Skeletal muscle tissue (tissue), 3 donors: ENCODE measurements at regions not wholly inside any gene's neighbourhood (a gene's known extent, or its start where the extent isn't known, plus 50 kb on each side); places are given as distances from the start of the nearest gene placed in this dataset.

Experiments
- H3K27ac ChIP-seq: one replicate; pipeline ENCODE4 v1.7.0; 2013; ENCODE audit warnings: mild to moderate bottlenecking, low read depth, low read length, inconsistent platforms
- H3K27me3 ChIP-seq, 3 donors: one replicate each; pipeline ENCODE4 v1.7.0; 2013; ENCODE audit warnings: low read length in 3 of 3; ENCODE audit not compliant: control insufficient read depth in 3 of 3, insufficient read depth in 3 of 3
- H3K36me3 ChIP-seq, 3 donors: one replicate each; pipeline ENCODE4 v1.7.0; 2013; ENCODE audit warnings: low read length in 3 of 3; ENCODE audit not compliant: control insufficient read depth in 3 of 3, insufficient read depth in 3 of 3
- H3K4me1 ChIP-seq, 3 donors: one replicate each; pipeline ENCODE4 v1.7.0; 2013; ENCODE audit warnings: low read length in 3 of 3, mild to moderate bottlenecking in 3 of 3; ENCODE audit not compliant: control insufficient read depth in 3 of 3, insufficient read depth in 3 of 3
- H3K4me3 ChIP-seq, 3 donors: one replicate each; pipeline ENCODE4 v1.7.0; 2013; ENCODE audit warnings: low read length in 3 of 3
- H3K9ac ChIP-seq, 3 donors: one replicate each; pipeline ENCODE4 v1.7.0; 2013; ENCODE audit warnings: low read length in 3 of 3, mild to moderate bottlenecking in 3 of 3, moderate library complexity in 2 of 3, low read depth in 1 of 3
- H3K9me3 ChIP-seq, 3 donors: one replicate each; pipeline ENCODE4 v1.7.0; 2013; ENCODE audit warnings: low read length in 3 of 3; ENCODE audit not compliant: control insufficient read depth in 3 of 3
- donor health status: Osteomylitis.

DNA sequence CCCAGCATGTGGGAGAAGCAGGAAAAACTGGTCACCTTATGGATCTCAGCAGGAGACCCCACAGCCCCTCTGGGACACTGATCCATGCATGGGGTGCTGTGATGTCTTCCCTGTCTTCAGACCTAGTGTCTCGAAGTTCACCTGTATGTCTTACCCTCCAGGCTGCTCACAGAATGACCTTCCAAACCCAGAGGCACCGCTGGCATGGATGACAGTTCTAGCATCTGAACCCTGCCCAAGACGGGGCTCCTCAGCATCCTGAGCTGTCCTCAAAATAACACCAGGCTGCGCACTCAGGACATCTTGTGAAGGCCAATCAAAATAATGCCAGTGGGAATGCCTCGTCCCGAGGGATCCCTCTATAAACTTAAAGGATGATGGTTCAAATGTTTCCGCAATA, 824.9 kb downstream of the TBC1D22A start:
- Histone ChIP-seq H3K9ac (no peak overlapping the region), H3K9me3 (no peaks in the 10 kb centered on the region), H3K36me3 (no peaks in the 10 kb centered on the region), H3K27ac (no peak overlapping the region), H3K4me1 (no peaks in the 10 kb centered on the region), H3K27me3 (peaks cover 0 to 9% (median 0%) of the 10 kb centered on the region in 3 donors), H3K4me3 (no peak overlapping the region)

DNA sequence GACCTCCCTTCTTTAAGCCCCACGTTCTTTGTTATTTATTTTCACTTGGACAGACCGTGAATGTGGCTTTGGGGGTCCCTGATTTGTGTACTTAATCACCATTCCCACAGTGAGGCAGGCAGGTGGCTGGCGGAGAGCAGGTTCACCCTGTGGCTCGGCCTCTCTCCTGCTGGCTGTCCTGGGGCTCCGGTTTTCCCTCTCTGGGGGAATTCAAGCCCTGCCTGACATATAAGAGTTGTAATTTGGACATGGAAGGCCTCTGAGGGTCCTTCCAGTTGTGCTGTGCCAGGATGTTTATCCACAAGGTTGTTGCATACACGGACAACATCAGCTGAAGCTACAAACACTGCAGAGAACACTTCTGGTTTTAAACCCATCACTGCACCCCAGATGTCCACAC, 824.5 kb downstream of the TBC1D22A start:
- Histone ChIP-seq H3K9me3 (no peaks in the 10 kb centered on the region), H3K27me3 (peaks cover 0 to 9% (median 0%) of the 10 kb centered on the region in 3 donors), H3K27ac (no peak overlapping the region), H3K9ac (no peak overlapping the region), H3K36me3 (no peaks in the 10 kb centered on the region), H3K4me3 (no peak overlapping the region), H3K4me1 (no peaks in the 10 kb centered on the region)

DNA sequence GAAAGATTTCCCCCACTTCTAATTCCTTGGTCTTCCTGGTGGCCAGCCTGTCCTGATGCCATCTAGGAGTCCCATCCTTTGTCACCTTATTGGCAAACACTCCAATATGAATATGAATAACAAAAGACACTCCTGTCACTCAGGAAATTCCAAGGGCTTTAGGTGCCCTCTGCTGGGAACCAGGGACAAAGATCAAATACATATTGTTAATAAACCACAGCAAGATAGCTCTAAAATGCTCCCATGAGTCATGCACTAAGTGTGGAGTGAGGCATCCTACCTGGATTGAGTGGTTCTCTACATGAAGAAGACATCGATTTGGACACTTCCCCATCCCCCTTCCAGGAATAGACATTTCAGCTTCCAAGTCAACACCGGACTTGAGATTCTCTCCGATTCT, 823.6 kb downstream of the TBC1D22A start:
- Histone ChIP-seq H3K9ac (no peak overlapping the region), H3K4me3 (no peak overlapping the region), H3K27ac (no peak overlapping the region), H3K36me3 (no peaks in the 10 kb centered on the region), H3K9me3 (no peaks in the 10 kb centered on the region), H3K4me1 (no peaks in the 10 kb centered on the region), H3K27me3 (peaks cover 0 to 9% (median 0%) of the 10 kb centered on the region in 3 donors)

DNA sequence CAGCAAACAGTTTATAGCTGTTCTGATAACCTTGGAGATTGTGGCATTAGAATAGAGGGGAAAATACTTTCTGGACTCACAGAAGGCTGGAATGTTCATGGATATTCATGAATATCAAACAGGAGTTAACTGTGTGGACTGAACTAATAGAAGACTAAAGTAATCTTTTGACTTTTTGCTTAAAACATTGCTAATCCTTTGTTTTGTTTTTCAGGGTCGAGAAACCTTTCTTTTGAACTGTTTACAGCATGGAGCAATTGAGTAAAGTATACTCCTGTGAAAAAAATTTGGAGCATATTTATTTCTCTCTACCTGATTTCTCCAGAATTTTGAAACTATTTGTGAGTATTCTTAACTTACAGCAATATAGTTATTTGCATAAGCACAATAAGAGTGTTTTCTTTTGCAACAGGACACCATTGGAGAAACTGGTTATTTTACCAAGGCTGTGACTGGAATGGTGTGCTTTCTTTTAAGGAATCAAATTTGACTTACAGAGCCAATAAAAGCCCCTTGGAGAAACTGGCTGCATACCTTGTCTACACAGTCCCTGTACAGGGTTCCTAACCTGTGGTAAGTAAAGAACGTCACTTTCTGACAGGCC, 821.6 kb downstream of the TBC1D22A start:
- Histone ChIP-seq H3K4me3 (no peak overlapping the region), H3K27ac (no peak overlapping the region)

DNA sequence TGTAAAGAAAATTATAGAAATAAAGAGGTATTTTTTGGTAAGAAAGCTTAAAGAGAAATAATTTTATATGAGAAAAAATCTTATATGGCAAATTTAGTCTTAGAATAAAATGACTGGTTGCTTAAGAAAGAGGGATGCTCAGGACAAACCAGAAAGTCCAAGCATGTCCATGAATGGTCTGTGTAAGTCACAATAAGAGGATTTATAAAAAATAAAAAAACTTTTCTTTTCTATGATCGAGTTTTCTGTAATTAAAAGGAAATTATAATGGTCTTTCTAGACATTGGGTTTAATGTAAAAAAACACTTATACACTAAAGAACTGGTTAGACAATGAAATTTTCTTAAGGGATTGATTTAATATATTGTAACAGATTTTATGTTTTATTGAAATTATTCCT, 819.6 kb downstream of the TBC1D22A start:
- H3K36me3 ChIP-seq = no peaks in the 10 kb centered on the region
- peaks cover 0 to 2% (median 0%) of the 10 kb centered on the region in 3 donors for H3K27me3 ChIP-seq
- no peak overlapping the region for H3K9ac ChIP-seq

More for the DNA sequence above, 821.6 kb downstream of the TBC1D22A start:
- Histone ChIP-seq H3K36me3 (no peaks in the 10 kb centered on the region), H3K9me3 (no peaks in the 10 kb centered on the region), H3K9ac (no peak overlapping the region), H3K4me1 (no peaks in the 10 kb centered on the region), H3K27me3 (peaks cover 0 to 5% (median 0%) of the 10 kb centered on the region in 3 donors)

DNA sequence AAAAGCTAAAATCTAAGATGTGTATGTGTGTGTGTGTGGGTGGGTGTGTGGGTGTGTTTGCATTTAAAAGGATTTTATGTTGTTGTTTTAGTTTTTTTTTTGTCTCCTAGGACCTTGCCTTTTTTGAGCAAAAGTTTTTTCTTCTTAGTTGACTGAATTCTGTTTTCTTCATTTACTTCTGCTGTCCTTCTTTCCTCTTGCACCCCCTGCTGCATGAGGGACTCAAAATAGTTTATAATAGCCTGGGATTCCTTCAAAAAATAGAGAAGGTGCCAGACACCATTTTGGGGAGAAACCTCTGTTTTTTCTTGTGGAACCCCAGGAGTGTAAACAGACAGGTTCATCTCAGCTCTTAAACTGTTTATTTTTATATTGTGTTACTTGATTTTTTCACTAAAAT, 817.7 kb downstream of the TBC1D22A start:
- H3K9me3 ChIP-seq = no peaks in the 10 kb centered on the region
- H3K36me3 ChIP-seq = no peaks in the 10 kb centered on the region
- no peak overlapping the region for H3K4me3 ChIP-seq
- H3K27ac ChIP-seq = no peak overlapping the region
- H3K27me3 ChIP-seq = peaks cover 0 to 4% (median 0%) of the 10 kb centered on the region in 3 donors
- no peaks in the 10 kb centered on the region for H3K4me1 ChIP-seq
- H3K9ac ChIP-seq = no peak overlapping the region

More for the DNA sequence above, 819.6 kb downstream of the TBC1D22A start:
- Histone ChIP-seq H3K9me3 (no peaks in the 10 kb centered on the region), H3K4me1 (no peaks in the 10 kb centered on the region), H3K4me3 (no peak overlapping the region), H3K27ac (no peak overlapping the region)

DNA sequence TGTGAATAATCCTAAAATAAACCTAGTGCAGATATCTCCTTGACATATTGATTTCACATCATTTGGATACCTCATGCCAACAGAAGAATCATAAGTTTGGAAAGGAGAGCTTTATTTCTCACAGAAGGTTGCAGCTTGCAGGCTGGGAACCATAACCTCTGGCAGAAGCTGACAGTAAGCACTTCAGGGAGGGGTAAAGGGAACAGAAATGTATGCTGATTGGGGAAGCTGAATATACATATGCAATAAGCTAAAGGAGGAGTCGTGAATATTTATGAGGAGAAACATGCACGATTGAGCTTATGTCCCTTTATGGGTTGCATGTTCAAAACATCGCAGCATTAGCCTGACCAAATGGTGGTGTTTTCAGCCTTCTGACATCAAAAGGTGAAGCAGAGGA, 814.5 kb downstream of the TBC1D22A start:
- Histone ChIP-seq H3K4me3 (no peak overlapping the region), H3K27me3 (peaks cover 0 to 14% (median 0%) of the 10 kb centered on the region in 3 donors), H3K27ac (no peak overlapping the region), H3K36me3 (no peaks in the 10 kb centered on the region), H3K9ac (no peak overlapping the region), H3K9me3 (no peaks in the 10 kb centered on the region), H3K4me1 (no peaks in the 10 kb centered on the region)

DNA sequence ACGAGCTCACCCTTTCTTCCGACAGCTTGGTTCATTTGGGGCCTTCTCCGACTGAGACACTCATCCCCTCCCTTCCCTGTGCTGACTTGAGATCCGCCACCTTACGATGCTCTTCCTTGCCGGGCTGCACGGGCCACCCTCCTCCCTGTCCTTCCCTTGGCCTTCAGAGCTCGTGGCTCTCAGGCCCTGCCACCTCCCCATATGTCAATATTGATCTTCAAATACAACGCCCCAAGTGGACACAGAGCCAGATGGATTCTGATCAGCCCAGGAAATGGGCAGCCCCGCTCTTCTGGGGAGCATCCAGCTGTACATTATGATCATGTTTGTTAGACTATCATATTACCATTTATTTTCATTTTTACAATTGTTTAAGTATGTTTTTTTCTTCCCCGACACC, 812.8 kb downstream of the TBC1D22A start:
- no peak overlapping the region for H3K4me3 ChIP-seq
- H3K36me3 ChIP-seq = no peaks in the 10 kb centered on the region
- no peak overlapping the region for H3K27ac ChIP-seq
- no peaks in the 10 kb centered on the region for H3K4me1 ChIP-seq
- H3K27me3 ChIP-seq = peaks cover 0 to 14% (median 0%) of the 10 kb centered on the region in 3 donors
- H3K9me3 ChIP-seq = no peaks in the 10 kb centered on the region
- H3K9ac ChIP-seq = no peak overlapping the region

DNA sequence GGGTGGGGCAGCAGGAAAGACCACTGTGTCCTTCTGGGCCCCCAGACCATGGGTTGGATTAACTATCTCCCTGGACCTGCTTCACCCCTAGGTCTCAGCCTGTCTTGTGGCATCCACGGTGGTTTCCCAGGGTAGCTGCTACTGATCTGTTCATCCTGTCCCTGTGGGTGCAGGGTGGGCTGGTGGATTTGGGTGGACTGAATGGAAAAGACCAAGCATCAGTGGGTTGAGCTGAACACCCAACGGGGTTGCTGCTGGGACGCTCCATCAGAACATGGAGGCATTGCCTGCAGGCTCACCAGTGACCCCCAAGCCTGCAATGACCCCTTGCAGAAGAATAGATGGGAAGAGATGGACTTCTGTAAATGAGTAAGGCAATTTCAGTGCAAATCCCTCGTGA, 812.1 kb downstream of the TBC1D22A start:
- Histone ChIP-seq H3K9me3 (no peaks in the 10 kb centered on the region), H3K4me3 (no peak overlapping the region), H3K27me3 (peaks cover 0 to 14% (median 0%) of the 10 kb centered on the region in 3 donors), H3K9ac (no peak overlapping the region), H3K27ac (no peak overlapping the region), H3K4me1 (no peaks in the 10 kb centered on the region), H3K36me3 (no peaks in the 10 kb centered on the region)

DNA sequence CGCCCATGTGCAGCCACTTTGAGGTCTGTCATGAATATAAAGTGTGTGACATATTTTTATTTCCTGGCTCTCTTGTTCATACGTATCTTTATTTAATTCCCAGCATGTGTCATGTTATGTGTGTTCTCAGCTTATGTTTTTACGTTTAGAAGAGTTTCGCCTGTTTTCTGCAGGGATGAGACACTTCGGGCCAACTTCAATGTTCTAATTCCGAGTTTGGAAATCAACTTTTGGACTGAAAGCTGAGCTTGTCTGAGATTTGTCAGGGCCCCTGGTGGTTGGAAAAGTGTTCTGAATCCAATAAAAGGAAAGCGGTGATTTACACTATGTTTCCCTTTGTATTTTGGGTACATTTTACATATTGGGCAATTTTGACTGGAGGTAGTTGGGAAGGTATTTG, 810.7 kb downstream of the TBC1D22A start:
- Histone ChIP-seq H3K9me3 (no peaks in the 10 kb centered on the region), H3K4me1 (no peaks in the 10 kb centered on the region), H3K27ac (no peak overlapping the region), H3K36me3 (no peaks in the 10 kb centered on the region), H3K27me3 (peaks cover 0 to 14% (median 0%) of the 10 kb centered on the region in 3 donors), H3K4me3 (no peak overlapping the region), H3K9ac (no peak overlapping the region)
